Stimulated activated CD4-positive, alpha-beta T cell treated with anti-CD3 and anti-CD28 coated beads, TNF-alpha, amount 100 ng/mL, for 1 hour (primary cell): ENCODE measurements at regions not wholly inside any gene's neighbourhood (a gene's known extent, or its start where the extent isn't known, plus 50 kb on each side); places are given as distances from the start of the nearest gene placed in this dataset.

ENCODE experiments used
- DNase-seq, 3 donors: peaks; one replicate each; pipeline ENCODE4 v3.0.0-alpha.2; 2020; ENCODE audit warnings: low read depth in 3 of 3, low spot score in 1 of 3

DNA sequence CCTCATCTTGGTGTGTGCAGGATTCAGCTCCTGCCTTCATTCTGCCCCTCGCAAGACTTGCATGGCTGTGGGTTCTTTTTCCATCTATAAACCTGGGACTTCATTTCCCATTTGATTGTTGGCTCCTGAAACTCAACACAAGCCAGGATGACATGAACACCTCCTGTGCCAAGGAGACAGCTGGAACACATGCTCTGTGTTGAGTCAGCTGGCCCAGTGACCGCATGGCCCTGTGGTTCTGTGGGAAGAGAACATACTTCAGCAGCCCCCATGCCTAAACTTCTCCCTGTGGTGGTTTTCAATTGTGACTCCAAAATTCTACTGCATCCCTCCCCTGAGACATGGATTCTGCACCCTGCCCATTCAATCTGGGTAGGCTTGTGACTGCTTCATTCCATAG is 57.9 kb upstream of the FOXF1 start:
- DNase-seq = no peak

DNA sequence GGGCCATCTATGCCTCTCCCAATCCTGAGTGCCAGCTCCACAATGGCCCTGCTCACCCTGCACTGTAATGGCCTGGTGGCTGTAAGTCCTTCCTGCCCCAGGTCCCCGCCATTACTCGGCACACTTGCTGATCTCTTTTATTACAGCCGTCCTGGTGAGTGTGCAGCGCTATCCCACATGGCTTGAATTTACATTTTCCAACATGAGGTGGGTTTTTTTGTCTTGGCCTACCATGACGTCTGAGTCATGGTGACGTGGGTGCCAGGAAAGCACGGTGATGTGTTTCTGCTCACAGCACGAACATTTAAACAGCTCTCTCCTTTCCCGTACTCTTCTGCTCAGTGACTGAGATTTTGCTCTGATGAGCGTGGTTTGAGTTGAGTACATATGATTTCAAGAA is 55.2 kb upstream of the FOXF1 start:
- DNase-seq = no peak

DNA sequence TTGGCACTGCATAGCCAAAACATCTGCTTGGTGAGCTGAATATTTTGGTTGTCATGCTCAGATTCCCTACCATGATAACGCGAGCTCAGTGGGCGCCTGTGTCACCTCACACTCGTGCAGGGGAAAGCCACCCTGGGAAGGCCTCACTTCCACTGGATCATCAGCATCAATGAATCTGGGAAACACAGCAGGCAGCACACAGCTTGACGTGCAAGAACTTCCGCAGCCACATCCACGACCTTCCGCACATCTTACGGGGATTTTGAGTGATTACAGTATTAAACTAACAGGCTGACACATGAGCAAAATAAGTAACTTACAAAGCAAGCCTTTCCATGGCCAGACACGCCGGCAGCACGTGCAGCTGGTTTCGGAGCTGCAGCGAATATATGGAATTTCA is 54.7 kb upstream of the FOXF1 start:
- DNase-seq = no peak

DNA sequence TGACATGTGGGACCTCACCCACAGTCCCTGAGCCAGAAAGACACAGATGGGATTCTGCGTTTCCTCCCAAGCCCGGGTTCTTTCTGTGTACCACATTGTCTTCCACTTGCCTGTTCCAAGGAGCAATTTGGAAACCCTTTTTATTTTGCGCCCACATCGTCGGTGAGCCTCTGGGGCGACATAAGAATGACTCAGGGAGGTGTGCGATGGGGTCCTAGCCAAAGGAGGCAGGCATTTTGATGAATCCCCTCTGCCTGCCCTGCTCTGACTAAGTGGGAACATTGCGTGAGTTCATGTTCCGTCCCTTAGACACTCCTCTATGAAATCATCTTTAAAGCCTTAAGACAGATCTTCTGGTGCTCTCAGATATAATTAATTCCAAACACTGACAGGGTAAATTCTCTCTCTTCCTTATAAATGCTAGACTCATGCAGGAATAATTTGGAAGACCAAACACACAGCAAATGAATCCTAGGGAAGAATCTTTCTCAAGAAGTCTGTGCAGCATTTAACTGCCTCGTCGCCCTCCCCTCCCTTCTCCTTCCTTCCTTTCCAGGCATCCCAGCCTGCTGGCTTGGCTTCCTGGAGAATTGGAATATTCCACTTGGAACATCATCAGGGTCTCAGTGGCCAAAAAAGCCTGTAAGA is 52.7 kb upstream of the FOXF1 start:
- no peak for DNase-seq

DNA sequence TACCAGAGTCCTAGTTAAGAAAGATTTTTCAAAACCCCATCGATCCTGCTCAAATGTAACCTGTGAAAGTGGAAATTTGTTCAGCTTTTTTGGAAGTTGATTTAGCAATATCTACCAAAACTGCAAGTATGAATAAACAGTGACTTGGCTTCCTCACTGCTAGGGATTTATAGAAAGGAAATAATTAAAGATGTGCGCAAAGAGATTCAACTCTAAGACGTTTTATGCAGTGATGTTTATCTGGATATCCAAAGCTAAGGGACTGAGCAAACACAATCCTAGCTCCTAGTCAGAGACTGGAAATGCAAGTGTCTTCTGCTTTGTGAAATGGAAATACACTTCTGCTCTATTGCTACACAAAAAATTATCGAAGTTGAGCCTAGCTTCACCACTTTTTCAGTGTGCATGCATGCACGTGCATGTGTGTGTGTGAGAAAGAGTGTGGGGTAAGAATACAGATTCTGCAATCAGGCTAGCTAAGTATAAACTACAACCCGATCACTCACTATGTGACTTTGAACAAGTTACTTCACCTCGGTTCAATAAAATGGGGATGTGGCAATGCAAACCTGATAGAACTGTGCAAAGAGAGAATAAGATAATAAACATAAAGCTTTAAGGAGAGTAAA is 52.1 kb upstream of the FOXF1 start:
- DNase-seq = no peak

DNA sequence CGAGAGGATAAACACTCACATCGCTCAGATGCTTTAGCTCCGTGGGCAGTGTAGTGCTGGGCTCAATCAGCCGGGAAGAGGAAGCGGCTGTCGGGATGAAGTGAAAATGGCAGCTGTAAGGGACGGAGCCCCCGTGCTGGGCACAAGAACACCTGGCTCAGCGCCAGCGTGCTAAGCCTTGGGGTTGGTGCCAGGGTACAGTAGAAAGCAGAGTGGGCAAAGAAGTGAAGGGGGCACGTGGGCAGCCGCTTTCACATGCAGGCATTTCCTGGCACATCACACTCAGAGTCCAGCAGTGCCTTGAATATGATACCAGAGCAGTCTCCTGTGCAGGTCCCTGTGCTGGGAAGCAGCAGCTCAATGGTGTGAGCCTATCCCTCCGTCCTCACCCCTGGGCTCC is 51.1 kb upstream of the FOXF1 start:
- DNase-seq = no peak
